Hepatic stellate cell (primary cell): ENCODE measurements at regions not wholly inside any gene's neighbourhood (a gene's known extent, or its start where the extent isn't known, plus 50 kb on each side); places are given as distances from the start of the nearest gene placed in this dataset.
"Not testable (repeated sequence)": the region's sequence is repeated elsewhere in the genome, so short reads cannot be mapped to it uniquely, and the experiment has no call there.

Experiments used
- DNase-seq: peaks from one replicate; pipeline ENCODE4 v3.0.0; 2011; ENCODE audit warnings: low spot score

GRCh38 chr9:115462623-115463022 lies 344.7 kb upstream of the TNC start:
- DNase-seq = no peak

- no peak for DNase-seq
Measured at GRCh38 chr9:115466756-115467155, 348.8 kb upstream of the TNC start.

GRCh38 chr9:115469841-115470240 lies 351.9 kb upstream of the TNC start:
- no peak for DNase-seq

- not testable (repeated sequence) for DNase-seq
Measured at GRCh38 chr9:115473032-115473431, 355.1 kb upstream of the TNC start.

GRCh38 chr9:115481769-115482168 lies 363.8 kb upstream of the TNC start:
- no peak for DNase-seq

GRCh38 chr9:115482747-115483146 lies 364.8 kb upstream of the TNC start:
- DNase-seq = no peak

GRCh38 chr9:115492869-115493268 lies 374.9 kb upstream of the TNC start:
- DNase-seq = no peak

GRCh38 chr9:115494393-115494792 lies 376.4 kb upstream of the TNC start:
- no peak for DNase-seq

- DNase-seq = no peak
Measured at GRCh38 chr9:115495052-115495635, 377.2 kb upstream of the TNC start.

- no peak for DNase-seq
Measured at GRCh38 chr9:115495836-115496235, 377.9 kb upstream of the TNC start.

GRCh38 chr9:115498303-115498702 lies 380.3 kb upstream of the TNC start:
- no peak for DNase-seq

GRCh38 chr9:115507148-115507547 lies 389.2 kb upstream of the TNC start:
- no peak for DNase-seq

GRCh38 chr9:115513148-115513547 lies 395.2 kb upstream of the TNC start:
- no peak for DNase-seq

GRCh38 chr9:115514454-115514853 lies 396.5 kb upstream of the TNC start:
- DNase-seq = no peak

GRCh38 chr9:115517335-115518075 lies 399.5 kb upstream of the TNC start:
- DNase-seq = peak; percentile 2

GRCh38 chr9:115520646-115521045 lies 402.7 kb upstream of the TNC start:
- no peak for DNase-seq

GRCh38 chr9:115522912-115523311 lies 405.0 kb upstream of the TNC start:
- DNase-seq = no peak

GRCh38 chr9:115524453-115525059 lies 406.6 kb upstream of the TNC start:
- DNase-seq = peak; percentile 21

- no peak for DNase-seq
Measured at GRCh38 chr9:115525111-115526058, 407.4 kb upstream of the TNC start.

- DNase-seq = peak; percentile 4
Measured at GRCh38 chr9:115531410-115532125, 413.6 kb upstream of the TNC start.

GRCh38 chr9:115533511-115533910 lies 415.6 kb upstream of the TNC start:
- DNase-seq = no peak

- DNase-seq = no peak
Measured at GRCh38 chr9:115540091-115540490, 422.1 kb upstream of the TNC start.
